ENCODE measurements at regions not wholly inside any gene's neighbourhood (a gene's known extent, or its start where the extent isn't known, plus 50 kb on each side); places are given as distances from the start of the nearest gene placed in this dataset.

GRCh38 chr10:131814567-131815265 is 86.1 kb upstream of the PPP2R2D start:
- TF ChIP-seq CTCF (IDR thresholded peaks at IDR 0.05) (no peak), POLR2A (IDR thresholded peaks at IDR 0.05) (no peak)

All from thyroid gland (tissue), 4 donors.